Heart left ventricle (tissue), 16 donors: ENCODE measurements at regions not wholly inside any gene's neighbourhood (a gene's known extent, or its start where the extent isn't known, plus 50 kb on each side); places are given as distances from the start of the nearest gene placed in this dataset.

Experiments
- ATAC-seq, 4 donors: fragments of 200-7000 bp; cut with Tn5 transposase; one replicate each; pipeline ENCODE4 v1.9.1; 2020 to 2022; ENCODE audit warnings: moderate library complexity in 4 of 4, mild to moderate bottlenecking in 3 of 4, moderate number of reproducible peaks in 1 of 4
- DNase-seq, 5 donors: peaks; one replicate each; pipeline ENCODE4 v3.0.0-alpha.2; 2020
- H3K27ac ChIP-seq, 12 donors: fragments of 200-600 bp; sonication (generic) in 4 of 12; one replicate each; pipeline versions ENCODE4 v1.5.0 to v1.8.0; 2016 to 2022; ENCODE audit warnings: mild to moderate bottlenecking in 2 of 12
- H3K27me3 ChIP-seq, 9 donors: fragments of 200-600 bp; sonication (generic) in 2 of 9; one replicate each; pipeline versions ENCODE4 v1.5.1 to v1.8.0; 2016 to 2022; ENCODE audit warnings: mild to moderate bottlenecking in 3 of 9
- H3K36me3 ChIP-seq, 9 donors: fragments of 200-600 bp; sonication (generic) in 2 of 9; one replicate each; pipeline versions ENCODE4 v1.5.0 to v1.8.0; 2018 to 2022; ENCODE audit warnings: mild to moderate bottlenecking in 2 of 9
- H3K4me1 ChIP-seq, 12 donors: fragments of 200-600 bp; sonication (generic) in 4 of 12; one replicate each; pipeline versions ENCODE4 v1.5.0 to v1.8.0; 2016 to 2022; ENCODE audit warnings: mild to moderate bottlenecking in 3 of 12
- H3K4me3 ChIP-seq, 12 donors: fragments of 200-600 bp; sonication (generic) in 4 of 12; one replicate each; pipeline versions ENCODE4 v1.5.0 to v1.8.0; 2017 to 2022; ENCODE audit warnings: mild to moderate bottlenecking in 9 of 12, moderate library complexity in 4 of 12
- H3K9me3 ChIP-seq, 12 donors: fragments of 200-600 bp; sonication (generic) in 4 of 12; one replicate each; pipeline versions ENCODE4 v1.5.0 to v1.8.0; 2016 to 2022; ENCODE audit warnings: mild to moderate bottlenecking in 1 of 12
- POLR2A ChIP-seq, 2 donors: fragments of 450-650 bp; IDR thresholded peaks; one replicate each; pipeline ENCODE4 v1.6.1; 2017; ENCODE audit warnings: antibody characterized with exemption in 2 of 2, mild to moderate bottlenecking in 2 of 2, moderate library complexity in 2 of 2
- WGBS, 4 donors: extraction: QIAGEN DNeasy Blood & Tissue Kit in 2 of 4; methylation state at CpG; one replicate each; pipeline versions ENCODE4 v1.1.5 to v1.1.7; 2013 to 2018; 5-methylcytosine and 5-hydroxymethylcytosine counted together
- intact Hi-C, 10 donors: fragments of 100-400 bp; cut with DNase I; formaldehyde crosslinking; loops; one replicate each; pipeline versions ENCODE4 v1.11.1 to v1.14.2; 2022
- TF ChIP-seq, protein P1 (sequence below), 12 donors: fragments of 200-600 bp; sonication (generic) in 4 of 12; IDR thresholded peaks; one replicate each; pipeline versions ENCODE4 v1.5.0 to v1.8.0; 2018 to 2022; ENCODE audit warnings: antibody characterized with exemption in 12 of 12, mild to moderate bottlenecking in 5 of 12
- donor health status: ischemic (EF 13 %, LVEDD 7.1; RV severe dilation, severe dysfunction).
- donor health status: healthy with polysubstance abuse.
- donor health status: DM: no; HTN: yes; CAD: no.
- donor health status: DM: no; HTN: no; CAD: no.
- donor health status: ischemic (EF 25% LVEDD 6.9; RV normal size, moderate dysfunction).
- donor health status: ischemic (EF 25% LVEDD 5.7; RV mildly dilated, moderate dysfunction).
- donor health status: healthy.
- donor health status: DM: yes; HTN: yes; CAD: no.
- donor health status: ischemic (EF 35%, LVEDD 5.7; RV mildly dilated, moderate dysfunction).
- donor health status: nonischemic (EF 11% LVEDD 7.7; RV severe dilation, severe dysfunction).
- donor health status: DM: yes; HTN: yes; CAD: no.
- donor health status: PGD.
- donor health status: ischemic (EF 29% LVEDD 5.4; RV normal size, mild dysfunction).
- donor health status: nonischemic (EF 23%, LVEDD 6.1; RV moderate dilation, normal function).

DNA sequence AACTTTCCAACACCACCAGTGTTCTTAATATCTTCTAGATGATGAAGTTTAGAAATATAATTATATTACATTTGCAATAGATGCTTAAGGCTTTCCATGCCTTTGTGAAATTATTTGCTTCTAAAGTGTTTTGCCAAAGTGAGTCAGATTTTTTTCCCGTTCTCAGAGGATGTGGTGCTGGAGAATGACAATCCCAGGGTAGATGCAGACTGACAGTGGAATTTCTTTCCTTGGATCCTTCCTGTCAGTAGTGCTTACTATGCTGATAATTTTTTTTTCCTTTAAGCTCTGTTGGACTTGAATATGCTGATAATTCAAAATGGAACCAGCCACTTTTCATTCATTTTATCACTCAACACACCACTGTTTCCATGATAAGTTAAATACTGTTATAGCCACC lies 59.9 kb upstream of the SOX4 start:
- DNase-seq, result no peak
- H3K4me1 ChIP-seq, result no peaks in the 10 kb centered on the region
- WGBS, 4 donors, result 31 to 58% (median 54%) methylated on average over 1 of the region's 1 CpG
- H3K9me3 ChIP-seq, result no peaks in the 10 kb centered on the region
- TF ChIP-seq, protein P1, sequence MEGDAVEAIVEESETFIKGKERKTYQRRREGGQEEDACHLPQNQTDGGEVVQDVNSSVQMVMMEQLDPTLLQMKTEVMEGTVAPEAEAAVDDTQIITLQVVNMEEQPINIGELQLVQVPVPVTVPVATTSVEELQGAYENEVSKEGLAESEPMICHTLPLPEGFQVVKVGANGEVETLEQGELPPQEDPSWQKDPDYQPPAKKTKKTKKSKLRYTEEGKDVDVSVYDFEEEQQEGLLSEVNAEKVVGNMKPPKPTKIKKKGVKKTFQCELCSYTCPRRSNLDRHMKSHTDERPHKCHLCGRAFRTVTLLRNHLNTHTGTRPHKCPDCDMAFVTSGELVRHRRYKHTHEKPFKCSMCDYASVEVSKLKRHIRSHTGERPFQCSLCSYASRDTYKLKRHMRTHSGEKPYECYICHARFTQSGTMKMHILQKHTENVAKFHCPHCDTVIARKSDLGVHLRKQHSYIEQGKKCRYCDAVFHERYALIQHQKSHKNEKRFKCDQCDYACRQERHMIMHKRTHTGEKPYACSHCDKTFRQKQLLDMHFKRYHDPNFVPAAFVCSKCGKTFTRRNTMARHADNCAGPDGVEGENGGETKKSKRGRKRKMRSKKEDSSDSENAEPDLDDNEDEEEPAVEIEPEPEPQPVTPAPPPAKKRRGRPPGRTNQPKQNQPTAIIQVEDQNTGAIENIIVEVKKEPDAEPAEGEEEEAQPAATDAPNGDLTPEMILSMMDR (IDR thresholded peaks at IDR 0.05), result no peak
- TF ChIP-seq POLR2A (IDR thresholded peaks at IDR 0.05), result no peak
- intact Hi-C loops, result no loop called here
- no peaks in the 10 kb centered on the region for H3K27me3 ChIP-seq
- H3K36me3 ChIP-seq, result no peaks in the 10 kb centered on the region
- no peak overlapping the region for H3K4me3 ChIP-seq
- no peak overlapping the region for H3K27ac ChIP-seq
- no peak for ATAC-seq

DNA sequence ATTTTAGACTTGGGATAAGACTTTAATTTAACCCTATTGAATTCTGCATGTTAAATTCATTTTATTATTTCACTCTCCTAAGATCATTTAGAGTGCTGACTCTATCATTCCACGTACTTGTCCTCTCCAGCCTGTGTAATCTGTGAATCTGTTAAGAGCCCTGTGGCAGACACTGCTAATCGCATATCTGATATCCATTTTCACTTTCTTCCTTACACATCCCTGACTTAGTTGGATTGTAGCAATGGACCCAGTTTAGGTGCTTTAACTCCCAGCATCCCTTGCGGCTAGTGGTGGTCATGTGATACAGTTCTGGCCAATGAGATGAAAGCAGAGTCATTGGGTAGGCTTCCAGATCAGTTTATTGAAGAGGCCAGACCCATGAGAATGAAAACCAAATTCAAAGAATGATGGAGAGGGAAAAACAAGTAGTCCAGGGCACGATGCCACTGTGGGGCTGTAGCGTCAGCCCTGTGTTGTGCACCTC lies 57.2 kb upstream of the SOX4 start:
- intact Hi-C loops, result no loop called here
- DNase-seq, result no peak
- Histone ChIP-seq H3K36me3 (no peaks in the 10 kb centered on the region), H3K4me1 (no peaks in the 10 kb centered on the region), H3K4me3 (no peak overlapping the region), H3K27me3 (no peaks in the 10 kb centered on the region), H3K9me3 (no peaks in the 10 kb centered on the region), H3K27ac (no peak overlapping the region)
- ATAC-seq, result no peak
- TF ChIP-seq, protein P1 (IDR thresholded peaks at IDR 0.05), result no peak
- no peak for TF ChIP-seq POLR2A (IDR thresholded peaks at IDR 0.05)
- 91 to 96% (median 95%) methylated on average over 5 of the region's 5 CpGs for WGBS, 4 donors

DNA sequence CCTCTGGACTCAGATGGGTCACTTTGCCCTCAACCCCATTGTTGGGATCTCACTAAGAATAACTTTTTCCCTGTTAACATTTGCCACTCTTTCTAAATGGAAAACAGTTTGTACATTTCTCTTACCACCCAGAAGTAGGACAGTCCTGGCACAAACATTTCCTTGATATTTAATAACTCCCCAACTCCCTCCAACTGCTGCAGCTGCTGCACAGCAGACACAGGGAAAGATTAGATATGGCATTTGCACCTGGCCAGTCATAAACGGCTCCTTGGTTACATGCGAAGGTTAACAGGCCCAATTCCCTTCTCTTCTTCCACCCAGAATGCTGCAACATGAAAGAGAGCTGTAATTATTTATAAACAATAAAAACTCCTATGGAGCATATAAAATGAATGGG lies 55.9 kb upstream of the SOX4 start:
- Histone ChIP-seq H3K36me3 (no peaks in the 10 kb centered on the region), H3K27me3 (no peaks in the 10 kb centered on the region), H3K27ac (no peak overlapping the region), H3K4me1 (no peaks in the 10 kb centered on the region), H3K4me3 (no peak overlapping the region), H3K9me3 (no peaks in the 10 kb centered on the region)
- ATAC-seq (no peak), DNase-seq (no peak)
- intact Hi-C loops, result no loop called here
- TF ChIP-seq, protein P1 (IDR thresholded peaks at IDR 0.05), result no peak
- TF ChIP-seq POLR2A (IDR thresholded peaks at IDR 0.05), result no peak
- 54 to 65% (median 56%) methylated on average over 2 of the region's 2 CpGs for WGBS, 4 donors

DNA sequence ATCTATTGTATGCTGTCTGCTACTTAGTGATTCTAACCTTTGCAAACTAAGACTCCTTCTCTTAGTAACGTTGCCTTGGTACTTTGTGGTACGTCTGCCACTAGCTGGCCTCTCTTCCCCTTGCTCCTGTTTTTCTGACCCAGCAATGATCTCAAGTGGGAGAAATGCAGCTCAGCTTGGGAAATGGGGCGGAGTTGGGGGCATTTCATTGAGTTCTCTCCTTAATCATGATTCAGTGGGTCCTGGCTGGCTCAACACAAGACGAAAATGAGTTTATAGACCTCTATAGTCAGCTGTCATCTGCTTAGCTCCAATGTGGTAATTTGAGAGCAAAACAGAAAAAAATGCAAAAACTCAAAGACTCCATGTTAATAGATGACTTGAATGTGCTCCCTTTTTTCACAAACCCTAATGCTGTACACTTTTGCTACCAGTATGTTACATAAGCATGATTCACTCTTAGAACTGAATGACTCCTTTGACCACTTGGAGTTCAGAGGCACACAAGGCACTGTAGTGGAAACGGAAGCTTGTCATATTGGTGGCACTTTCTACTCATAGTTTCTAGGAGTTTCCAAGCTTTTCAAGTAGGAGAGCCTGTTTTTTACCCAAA lies 55.3 kb upstream of the SOX4 start:
- no peaks in the 10 kb centered on the region for H3K36me3 ChIP-seq
- no peaks in the 10 kb centered on the region for H3K27me3 ChIP-seq
- no peaks in the 10 kb centered on the region for H3K4me1 ChIP-seq
- DNase-seq (no peak), ATAC-seq (no peak)
- TF ChIP-seq, protein P1 (IDR thresholded peaks at IDR 0.05), result no peak
- TF ChIP-seq POLR2A (IDR thresholded peaks at IDR 0.05), result no peak
- 75 to 87% (median 82%) methylated on average over 5 of the region's 5 CpGs for WGBS, 4 donors
- no peak overlapping the region for H3K4me3 ChIP-seq
- H3K9me3 ChIP-seq, result peaks cover 0 to 3% (median 0%) of the 10 kb centered on the region in 12 donors
- H3K27ac ChIP-seq, result no peak overlapping the region
- intact Hi-C loops, result no loop called here
